HEK293 (cell line): ENCODE measurements at regions not wholly inside any gene's neighbourhood (a gene's known extent, or its start where the extent isn't known, plus 50 kb on each side); places are given as distances from the start of the nearest gene placed in this dataset.

Source experiments
- CTCF ChIA-PET: fragments of 350-600 bp; formaldehyde crosslinking; extraction: SDS; loops from one replicate; lab custom pipeline; 2021; ENCODE audit warnings: antibody characterized with exemption; lab: Yijun Ruan, JAX
- POLR2A ChIA-PET: fragments of 300-600 bp; formaldehyde crosslinking; extraction: SDS; loops from one replicate; lab custom pipeline; 2020; ENCODE audit warnings: antibody characterized with exemption, inconsistent platforms; lab: Yijun Ruan, JAX
- H3K27ac ChIP-seq: fragments of 200-500 bp; sonication (Bioruptor generic); 2 replicates; pipeline ENCODE4 v1.5.1; 2014; ENCODE audit warnings: low read depth, low read length, control low read depth, inconsistent platforms; ENCODE audit errors: extremely low read depth
- H3K36me3 ChIP-seq, 2 experiments: fragments of 200-500 bp in 1 of 2; sonication (Bioruptor generic) in 1 of 2; 1 replicate in 1 of 2; 2 replicates in 1 of 2; pipeline ENCODE4 v1.5.1; 2014 to 2017; ENCODE audit warnings: inconsistent platforms in 2 of 2, low read length in 2 of 2; ENCODE audit not compliant: control insufficient read depth in 2 of 2, insufficient read depth in 1 of 2
- H3K4me1 ChIP-seq: fragments of 200-500 bp; sonication (Bioruptor generic); 2 replicates; pipeline ENCODE4 v1.5.1; 2014; ENCODE audit warnings: mild to moderate bottlenecking, low read length, inconsistent platforms; ENCODE audit not compliant: control insufficient read depth, insufficient read depth
- H3K4me3 ChIP-seq: 2 replicates; pipeline ENCODE4 v1.5.1; 2011; ENCODE audit warnings: low read depth, mild to moderate bottlenecking, control low read depth, low read length, moderate library complexity
- H3K9me3 ChIP-seq: fragments of 200-500 bp; sonication (Bioruptor generic); 2 replicates; pipeline ENCODE4 v1.5.1; 2014; ENCODE audit warnings: low read depth, low read length, inconsistent platforms; ENCODE audit not compliant: control insufficient read depth, insufficient read depth
- ATF2 ChIP-seq: fragments of 450-650 bp; formaldehyde crosslinking; IDR thresholded peaks from 2 replicates; pipeline ENCODE4 v1.5.1; 2016; ENCODE audit warnings: missing biosample characterization, missing genetic modification characterization, low read depth
- GLIS1 ChIP-seq: fragments of 450-650 bp; formaldehyde crosslinking; IDR thresholded peaks from 2 replicates; pipeline ENCODE4 v1.5.1; 2016; ENCODE audit warnings: missing biosample characterization, missing genetic modification characterization
- HOXA7 ChIP-seq: sonication (generic); formaldehyde crosslinking; IDR thresholded peaks from 2 replicates; pipeline ENCODE4 v1.8.1; 2022; ENCODE audit warnings: missing genetic modification reagents, borderline replicate concordance
- OSR2 ChIP-seq: fragments of 450-650 bp; formaldehyde crosslinking; IDR thresholded peaks from 2 replicates; pipeline ENCODE4 v1.5.1; 2016; ENCODE audit warnings: missing biosample characterization, missing genetic modification characterization
- PRDM10 ChIP-seq: fragments of 450-650 bp; formaldehyde crosslinking; IDR thresholded peaks from 2 replicates; pipeline ENCODE4 v1.5.1; 2016; ENCODE audit warnings: missing biosample characterization, missing genetic modification characterization
- PRDM6 ChIP-seq: fragments of 450-650 bp; formaldehyde crosslinking; IDR thresholded peaks from 2 replicates; pipeline ENCODE4 v1.5.1; 2017; ENCODE audit warnings: missing biosample characterization, missing genetic modification characterization
- TCF7L2 ChIP-seq: IDR thresholded peaks from 2 replicates; pipeline ENCODE4 v1.6.1; 2011; ENCODE audit warnings: low read depth, mild to moderate bottlenecking, inconsistent platforms, low read length, moderate library complexity, borderline replicate concordance
- ZBTB11 ChIP-seq: fragments of 450-650 bp; formaldehyde crosslinking; conservative IDR thresholded peaks from 2 replicates; pipeline ENCODE4 v1.5.1; 2016; ENCODE audit warnings: low read depth, missing biosample characterization, missing genetic modification characterization
- ZBTB44 ChIP-seq: fragments of 450-650 bp; IDR thresholded peaks from 2 replicates; pipeline ENCODE4 v1.5.1; 2018; ENCODE audit warnings: missing biosample characterization, mild to moderate bottlenecking, missing genetic modification characterization
- ZFP41 ChIP-seq: fragments of 450-650 bp; formaldehyde crosslinking; IDR thresholded peaks from 2 replicates; pipeline ENCODE4 v1.5.1; 2016; ENCODE audit warnings: missing biosample characterization, missing genetic modification characterization, borderline replicate concordance
- ZNF157 ChIP-seq: fragments of 450-650 bp; formaldehyde crosslinking; IDR thresholded peaks from 2 replicates; pipeline ENCODE4 v1.5.1; 2016; ENCODE audit warnings: missing biosample characterization, missing genetic modification characterization
- ZNF23 ChIP-seq: fragments of 450-650 bp; formaldehyde crosslinking; IDR thresholded peaks from 2 replicates; pipeline ENCODE4 v1.5.1; 2016; ENCODE audit warnings: missing biosample characterization, missing genetic modification characterization, borderline replicate concordance
- ZNF394 ChIP-seq: fragments of 450-650 bp; formaldehyde crosslinking; IDR thresholded peaks from 2 replicates; pipeline ENCODE4 v1.5.1; 2016; ENCODE audit warnings: missing biosample characterization, missing genetic modification characterization, mild to moderate bottlenecking, moderate library complexity, borderline replicate concordance
- ZNF626 ChIP-seq: fragments of 450-650 bp; sonication (Bioruptor Pico); formaldehyde crosslinking; IDR thresholded peaks from 2 replicates; pipeline ENCODE4 v1.5.1; 2018; ENCODE audit warnings: missing biosample characterization, missing genetic modification characterization, inconsistent platforms
- ZNF660 ChIP-seq: fragments of 450-650 bp; IDR thresholded peaks from 2 replicates; pipeline ENCODE4 v1.5.1; 2018; ENCODE audit warnings: missing biosample characterization, mild to moderate bottlenecking, missing genetic modification characterization
- ZNF76 ChIP-seq: fragments of 450-650 bp; formaldehyde crosslinking; IDR thresholded peaks from 2 replicates; pipeline ENCODE4; 2016; ENCODE audit warnings: low read depth, missing biosample characterization, missing genetic modification characterization, borderline replicate concordance
- ZNF776 ChIP-seq: fragments of 450-650 bp; formaldehyde crosslinking; IDR thresholded peaks from 2 replicates; pipeline ENCODE4 v1.5.0; 2017; ENCODE audit warnings: missing biosample characterization, missing genetic modification characterization, borderline replicate concordance
- ZNF791 ChIP-seq: fragments of 450-650 bp; formaldehyde crosslinking; IDR thresholded peaks from 2 replicates; pipeline ENCODE4 v1.5.1; 2016; ENCODE audit warnings: missing biosample characterization, missing genetic modification characterization
- ZNF830 ChIP-seq: fragments of 450-650 bp; IDR thresholded peaks from 2 replicates; pipeline ENCODE4 v1.5.0; 2018; ENCODE audit warnings: missing biosample characterization, missing genetic modification characterization, low read depth, mild to moderate bottlenecking, moderate library complexity
- ZSCAN16 ChIP-seq: fragments of 450-650 bp; formaldehyde crosslinking; IDR thresholded peaks from 2 replicates; pipeline ENCODE4 v1.5.1; 2016; ENCODE audit warnings: missing biosample characterization, missing genetic modification characterization

GRCh38 chr9:78781681-78782080 lies 484.8 kb downstream of the PSAT1 start:
- Histone ChIP-seq H3K36me3 (no peaks in the 10 kb centered on the region), H3K27ac (no peak overlapping the region), H3K4me1 (no peaks in the 10 kb centered on the region), H3K9me3 (no peaks in the 10 kb centered on the region), H3K4me3 (no peak overlapping the region)
- CTCF ChIA-PET, result interaction anchor here (0.7 to 1.2 kb wide), 5 partner anchors 9 to 498 kb away, joined by 3 to 7 read pairs (median 3); no protein-coding TSS in a partner anchor
- TF ChIP-seq ZNF394 (tag by site-specific recombination) (no peak), TCF7L2 (no peak), ZBTB11 (tag by site-specific recombination) (no peak), ZBTB44 (tag by site-specific recombination) (no peak), ZNF660 (no peak), OSR2 (tag by site-specific recombination) (no peak), ZNF23 (no peak), GLIS1 (no peak), ZFP41 (tag by site-specific recombination) (no peak), ATF2 (tag by site-specific recombination) (no peak), PRDM6 (tag by site-specific recombination) (no peak)
- TF ChIP-seq, all 188 proteins: peak for 0
- POLR2A ChIA-PET, result no interaction called here

- Histone ChIP-seq H3K4me3 (no peak overlapping the region), H3K27ac (no peak overlapping the region)
- CTCF ChIA-PET, result interaction anchor here (0.7 to 1.2 kb wide), 2 partner anchors 70 to 499 kb away, joined by 3 read pairs; no protein-coding TSS in a partner anchor
Observed at GRCh38 chr9:78782234-78782633, 485.3 kb downstream of the PSAT1 start.

GRCh38 chr9:78782858-78783257 lies 485.9 kb downstream of the PSAT1 start:
- Histone ChIP-seq H3K4me1 (no peaks in the 10 kb centered on the region), H3K9me3 (no peaks in the 10 kb centered on the region), H3K36me3 (no peaks in the 10 kb centered on the region), H3K4me3 (no peak overlapping the region), H3K27ac (no peak overlapping the region)
- ChIA-PET CTCF (interaction anchor here (0.7 kb wide), 1 partner anchor 8 kb away, joined by 5 read pairs; no protein-coding TSS in a partner anchor), POLR2A (no interaction called here)
- TF ChIP-seq ZNF791 (tag by site-specific recombination) (no peak), ZNF830 (tag by site-specific recombination) (no peak), ZSCAN16 (tag by site-specific recombination) (no peak), ZNF626 (tag by site-specific recombination) (no peak), HOXA7 (CRISPR knock-in tag) (no peak), PRDM10 (tag by site-specific recombination) (no peak), ZNF776 (tag by site-specific recombination) (no peak), ZNF157 (tag by site-specific recombination) (no peak)

More at GRCh38 chr9:78782234-78782633, 485.3 kb downstream of the PSAT1 start:
- no peaks in the 10 kb centered on the region for H3K36me3 ChIP-seq
- TF ChIP-seq ZNF394 (tag by site-specific recombination) (no peak), ZNF76 (tag by site-specific recombination) (no peak), ZFP41 (tag by site-specific recombination) (no peak)
- no peaks in the 10 kb centered on the region for H3K9me3 ChIP-seq
- no peaks in the 10 kb centered on the region for H3K4me1 ChIP-seq
- POLR2A ChIA-PET, result no interaction called here
